NCI-H345 treated with DMSO at 0.1 percent for 48 hours (cell line): ENCODE measurements at regions not wholly inside any gene's neighbourhood (a gene's known extent, or its start where the extent isn't known, plus 50 kb on each side); places are given as distances from the start of the nearest gene placed in this dataset.
"Not testable (repeated sequence)": the region's sequence is repeated elsewhere in the genome, so short reads cannot be mapped to it uniquely, and the experiment has no call there.

Source experiments
- DNase-seq: peaks from one replicate; lab custom pipeline; 2025; ENCODE audit not compliant: unreplicated experiment; lab: John Stamatoyannopoulos, UW

DNA sequence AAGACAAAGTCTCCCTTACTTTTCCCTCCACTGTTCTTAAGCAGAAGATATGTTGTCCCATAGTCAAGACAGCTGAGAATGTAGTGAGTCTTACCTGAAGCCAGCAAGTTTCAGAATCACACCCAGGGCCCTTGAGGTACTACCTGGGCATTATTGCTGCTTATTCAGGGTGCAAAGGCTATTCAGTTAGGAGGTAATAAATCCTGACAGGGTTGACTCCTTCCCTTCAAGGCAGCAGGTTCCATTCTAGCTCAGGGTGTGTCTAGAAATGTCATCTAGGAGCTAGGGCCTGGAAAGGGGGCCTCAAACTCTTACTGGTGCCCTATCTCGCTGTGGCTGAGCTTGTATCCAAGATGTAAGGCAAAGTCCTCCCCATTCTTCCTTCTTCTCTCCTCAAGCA, 259.0 kb downstream of the FAT4 start:
- DNase-seq: no peak

DNA sequence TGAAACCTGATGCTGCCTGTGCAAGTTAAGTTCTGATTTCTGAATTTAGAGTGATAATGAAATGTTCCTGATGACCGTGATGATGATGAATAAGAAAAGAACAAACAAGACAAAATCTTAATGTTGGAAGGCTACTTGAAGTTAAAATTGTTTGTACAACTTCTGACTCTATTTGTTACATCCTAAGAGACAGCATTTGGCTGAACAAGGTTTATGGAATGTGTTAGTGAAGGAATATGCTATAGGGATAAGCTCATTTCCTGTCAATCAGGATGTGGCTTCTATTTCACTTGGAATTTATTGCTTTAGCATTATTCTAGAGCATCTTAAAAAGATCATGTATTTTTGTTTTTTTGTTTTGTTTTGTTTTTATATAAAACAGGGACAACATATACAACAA, 267.5 kb downstream of the FAT4 start:
- DNase-seq: no peak

DNA sequence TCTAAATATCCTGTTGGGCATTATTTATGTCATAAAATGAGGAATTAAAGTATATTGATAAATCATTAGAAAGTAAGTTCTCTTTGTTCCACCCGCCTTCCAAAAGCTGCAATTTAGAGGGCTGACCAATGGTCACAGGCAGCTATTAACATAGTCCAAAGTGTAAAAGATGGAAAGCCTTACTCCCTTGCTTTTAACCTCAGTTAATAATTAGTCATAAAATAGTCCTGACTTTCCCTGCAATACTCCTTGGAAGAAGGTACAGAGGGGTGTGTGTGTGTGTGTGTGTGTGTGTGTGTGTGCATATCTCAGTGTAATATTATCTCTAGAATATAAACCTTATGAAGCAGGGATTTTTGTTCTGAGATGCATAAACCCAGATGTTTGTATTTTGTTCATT, 275.4 kb downstream of the FAT4 start:
- DNase-seq: no peak

DNA sequence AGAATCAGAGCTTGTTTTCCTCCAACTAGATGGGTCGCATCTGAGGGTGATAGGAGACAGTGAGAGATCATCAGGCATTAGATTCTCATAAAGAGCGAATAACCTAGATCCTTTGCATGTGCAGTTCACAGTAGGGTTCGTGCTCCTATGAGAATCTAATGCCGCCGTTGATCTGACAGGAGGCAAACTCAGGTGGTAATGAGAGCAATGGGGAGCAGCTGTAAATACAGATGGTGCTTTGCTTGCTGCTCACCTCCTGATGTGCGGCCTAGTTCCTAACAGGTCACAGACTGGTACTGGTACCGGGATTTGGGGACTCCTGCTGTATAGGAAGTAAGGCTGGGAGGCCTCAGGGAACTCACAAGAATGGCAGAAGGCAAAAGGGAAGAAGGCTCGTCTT, 276.5 kb downstream of the FAT4 start:
- no peak for DNase-seq

DNA sequence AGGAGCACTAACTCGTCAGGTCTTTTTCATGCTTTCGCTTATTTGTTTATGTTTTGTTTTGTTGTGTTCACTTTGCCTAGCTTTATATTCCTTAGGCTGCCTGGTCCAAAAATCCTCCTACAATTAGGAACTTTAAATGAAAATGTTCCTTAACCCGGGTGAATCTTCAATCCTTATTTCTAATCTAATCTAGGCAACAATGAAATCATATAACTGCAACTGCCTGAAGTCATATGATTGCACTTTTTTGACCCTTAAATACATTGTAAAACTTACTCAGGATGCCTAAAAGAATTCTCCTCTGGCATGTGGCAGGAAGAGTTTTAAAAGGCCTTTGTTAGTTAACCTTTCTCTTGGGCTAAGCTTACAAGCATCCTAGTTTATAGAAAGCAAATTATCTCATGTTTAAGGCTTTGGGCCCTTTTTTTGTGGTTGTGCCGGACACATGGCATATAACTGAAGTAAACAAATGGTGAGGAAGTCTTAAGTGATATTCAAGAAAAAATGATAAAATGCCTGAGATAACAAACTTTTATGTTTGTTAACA, 279.4 kb downstream of the FAT4 start:
- DNase-seq: no peak

DNA sequence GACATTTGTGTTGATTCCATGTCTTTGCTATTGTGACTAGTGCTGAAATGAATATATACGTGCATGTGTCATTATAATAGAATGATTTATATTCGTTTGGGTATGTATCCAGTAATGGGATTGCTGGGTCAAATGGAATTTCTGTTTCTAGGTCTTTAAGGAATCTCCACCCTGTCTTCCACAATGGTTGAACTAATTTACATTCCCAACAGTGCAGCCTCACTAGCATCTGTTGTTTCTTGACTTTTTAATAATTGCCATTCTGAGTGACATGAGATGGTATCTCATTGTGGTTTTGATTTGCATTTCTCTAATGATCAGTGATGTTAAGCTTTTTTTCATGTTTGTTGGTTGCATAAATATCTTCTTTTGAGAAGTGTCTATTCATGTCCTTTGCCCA, 291.2 kb downstream of the FAT4 start:
- DNase-seq: not testable (repeated sequence)

DNA sequence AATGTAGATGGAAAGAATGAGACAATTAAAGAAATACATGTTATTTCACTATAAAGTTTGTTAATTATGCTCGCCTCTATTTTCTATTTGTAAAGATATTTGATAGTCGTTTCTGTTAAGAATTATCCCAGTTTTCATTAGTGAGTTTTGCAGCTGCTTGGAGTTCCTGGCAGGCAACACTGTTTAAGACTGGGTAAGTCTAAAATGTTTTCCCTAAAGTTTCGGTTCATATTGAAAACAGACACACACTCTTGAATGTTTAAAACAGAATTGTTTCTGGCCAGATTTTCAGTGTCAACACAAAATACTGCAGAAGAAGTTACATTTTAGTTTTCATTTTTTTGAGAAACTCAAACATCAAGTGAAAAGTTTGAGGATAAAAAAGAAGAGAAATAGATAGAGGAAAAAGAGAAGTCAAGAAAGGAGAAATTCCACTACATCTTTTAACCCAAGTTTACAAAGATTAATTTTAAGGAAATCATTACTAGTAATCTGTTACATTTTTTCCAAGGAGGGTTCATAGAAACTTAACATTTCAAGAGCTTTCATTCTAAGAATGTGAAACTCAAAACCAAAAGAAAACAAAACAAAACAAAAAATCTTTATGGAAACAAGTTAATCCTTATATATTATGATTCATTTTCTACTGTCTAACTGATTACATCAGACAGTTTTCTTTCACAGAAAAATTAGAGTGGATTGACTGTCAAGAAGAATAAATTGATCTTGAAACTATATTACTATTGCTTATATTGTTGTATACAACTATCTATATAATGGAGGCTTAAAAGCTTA, 305.5 kb downstream of the FAT4 start:
- no peak for DNase-seq

DNA sequence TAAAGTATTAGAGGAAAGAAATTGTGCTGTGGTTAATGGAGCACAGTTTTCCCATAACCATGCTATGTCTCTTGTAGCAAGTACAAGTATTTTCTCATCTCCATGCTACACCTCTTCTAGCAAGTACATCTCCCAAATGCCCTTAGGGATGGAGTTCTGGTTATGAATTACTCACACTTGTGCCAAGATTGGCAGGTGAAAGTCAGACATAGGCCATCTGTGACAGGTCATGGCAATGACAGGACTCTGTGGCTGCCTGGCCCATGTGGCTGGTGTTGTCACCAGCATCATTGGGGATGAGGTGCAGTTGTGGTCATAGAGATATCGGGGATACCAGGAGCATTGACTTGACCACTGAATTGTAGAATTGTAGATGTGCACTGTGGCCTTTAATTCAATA, 310.2 kb downstream of the FAT4 start:
- no peak for DNase-seq

DNA sequence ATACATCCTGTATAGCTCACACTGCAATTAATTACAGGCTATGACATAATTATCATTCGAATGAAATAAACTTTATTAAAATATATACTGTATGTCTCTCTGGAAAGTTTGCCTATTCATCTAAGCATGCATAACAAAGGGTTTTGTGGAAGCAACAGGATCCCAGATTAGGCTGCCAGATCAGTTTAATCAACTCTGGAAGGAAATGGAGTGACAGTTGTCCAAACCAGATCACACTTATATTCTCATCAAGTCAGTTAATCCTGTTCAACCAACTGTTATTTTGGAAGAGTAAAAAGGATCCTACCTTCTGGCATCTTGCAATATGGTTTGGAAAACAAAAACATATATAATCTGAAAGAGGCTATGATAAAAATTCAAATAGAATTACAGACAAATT, 312.2 kb downstream of the FAT4 start:
- DNase-seq: no peak

DNA sequence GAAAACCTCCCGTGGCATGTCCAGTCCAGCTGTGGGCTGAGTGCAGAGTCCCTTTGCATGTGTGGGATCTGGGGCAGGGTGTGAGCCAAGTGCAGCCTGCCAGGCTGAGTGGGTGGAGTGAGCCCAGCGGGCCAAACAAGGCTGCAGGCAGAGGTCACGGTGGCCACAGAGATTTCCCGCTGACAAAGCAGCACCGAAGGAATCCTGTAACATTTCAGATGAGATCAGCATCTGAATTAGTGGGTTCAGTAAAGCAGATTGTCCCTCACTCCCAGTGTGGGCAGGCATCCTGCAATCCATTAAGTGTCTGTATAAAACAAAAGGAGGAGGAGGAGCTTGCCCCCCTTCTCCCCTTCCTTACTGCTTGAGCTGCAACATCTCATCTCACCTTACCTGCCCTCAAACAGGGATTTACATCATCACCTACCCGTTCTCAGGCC, 324.4 kb downstream of the FAT4 start:
- DNase-seq: no peak

DNA sequence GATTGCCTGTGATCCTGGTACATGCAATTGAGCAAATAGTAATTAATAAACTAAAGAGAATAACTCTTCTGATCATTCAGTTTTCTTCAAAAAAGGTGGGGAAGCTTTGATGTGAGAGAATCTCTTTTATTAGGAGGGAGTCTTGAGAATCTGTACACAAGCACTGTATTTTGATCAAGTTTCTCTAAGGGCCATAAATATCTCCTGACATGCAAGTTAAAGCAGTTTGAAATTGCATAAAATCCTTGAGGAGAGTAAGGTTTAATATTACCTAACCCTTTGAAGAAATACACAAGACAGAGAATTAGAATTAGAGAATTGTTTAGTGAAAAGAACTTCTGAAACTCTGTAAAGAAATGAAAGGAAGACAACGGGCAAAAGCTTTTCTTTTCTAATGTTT, 326.9 kb downstream of the FAT4 start:
- DNase-seq: no peak

DNA sequence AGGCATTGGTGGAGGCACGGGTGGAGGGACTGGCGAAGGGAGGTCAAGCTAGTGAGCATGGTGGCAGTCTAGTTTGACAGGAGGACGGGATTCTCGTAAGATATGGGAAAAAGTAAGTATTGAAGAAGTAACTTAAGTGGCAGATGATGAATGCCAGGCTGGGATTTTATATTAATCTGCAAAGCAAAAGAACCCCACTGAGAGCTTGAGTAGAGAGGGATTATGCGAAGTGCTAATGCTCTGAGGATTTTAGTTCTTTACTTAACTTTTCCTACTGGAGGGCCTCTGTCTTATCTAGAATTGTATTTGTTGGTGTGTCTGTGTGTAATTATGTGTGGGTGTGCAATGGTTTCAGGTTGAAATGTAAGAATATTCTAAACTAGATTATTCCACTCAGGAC, 327.9 kb downstream of the FAT4 start:
- no peak for DNase-seq

DNA sequence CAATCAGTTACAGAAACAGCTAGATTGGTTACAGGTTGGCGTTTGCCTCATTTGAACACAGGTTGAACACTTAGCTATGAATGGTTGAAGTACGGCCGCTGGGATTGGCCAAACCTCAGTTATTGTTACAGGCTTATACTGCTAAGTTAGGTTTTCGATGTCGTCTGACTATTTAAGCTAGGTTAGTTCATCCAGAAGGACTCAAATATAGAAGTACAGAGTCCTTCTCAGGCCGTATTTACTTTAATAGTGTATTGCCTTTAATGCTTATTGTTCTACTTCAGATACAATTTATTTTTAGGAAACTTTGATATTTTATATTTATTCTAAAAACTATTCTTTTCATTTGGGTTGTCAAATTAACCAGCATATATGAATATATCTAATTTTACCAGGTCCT, 334.7 kb downstream of the FAT4 start:
- no peak for DNase-seq

DNA sequence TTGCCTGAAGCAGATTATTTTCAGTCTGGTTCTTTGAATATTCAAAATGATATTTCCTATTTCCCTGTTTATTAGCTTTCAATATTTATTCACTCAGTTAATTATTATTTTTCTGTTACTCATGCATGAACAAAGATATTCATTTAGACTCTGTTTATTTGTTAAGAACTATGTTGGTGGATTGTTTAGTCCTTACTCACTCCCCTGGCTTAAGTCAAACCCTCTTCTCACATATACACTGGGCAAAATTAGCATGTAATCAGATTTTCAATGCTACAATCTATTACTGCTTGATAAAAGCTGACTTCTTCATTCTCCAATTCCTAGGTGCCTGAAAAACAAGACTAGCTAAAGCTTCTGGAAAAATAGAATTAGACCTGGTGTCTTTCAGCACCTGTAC, 335.8 kb downstream of the FAT4 start:
- DNase-seq: no peak

DNA sequence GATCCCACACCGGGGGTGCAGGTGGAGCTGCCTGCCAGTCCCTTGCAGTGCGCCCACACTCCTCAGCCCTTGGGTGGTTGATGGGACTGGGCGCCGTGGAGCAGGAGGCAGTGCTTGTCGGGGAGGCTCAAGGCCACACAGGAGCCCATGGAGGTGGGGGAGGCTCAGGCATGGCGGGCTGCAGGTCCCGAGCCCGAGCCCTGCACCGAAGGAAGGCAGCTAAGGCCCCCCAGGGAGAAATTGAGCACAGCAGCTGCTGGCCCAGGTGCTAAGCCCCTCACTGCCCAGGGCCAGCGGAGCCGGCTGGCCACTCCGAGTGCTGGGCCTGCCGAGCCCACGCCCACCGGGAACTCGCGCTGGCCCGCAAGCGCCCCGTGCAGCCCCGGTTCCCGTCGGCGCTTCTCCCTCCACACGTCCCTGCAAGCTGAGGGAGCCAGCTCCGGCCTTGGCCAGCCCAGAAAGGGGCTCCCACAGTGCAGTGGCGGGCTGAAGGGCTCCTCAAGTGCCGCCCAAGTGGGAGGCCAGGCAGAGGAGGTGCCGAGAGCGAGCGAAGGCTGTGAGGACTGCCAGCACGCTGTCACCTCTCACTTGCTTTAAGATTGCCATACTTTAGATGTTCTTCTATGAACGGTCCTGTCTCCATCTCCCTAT, 337.1 kb downstream of the FAT4 start:
- DNase-seq: not testable (repeated sequence)

DNA sequence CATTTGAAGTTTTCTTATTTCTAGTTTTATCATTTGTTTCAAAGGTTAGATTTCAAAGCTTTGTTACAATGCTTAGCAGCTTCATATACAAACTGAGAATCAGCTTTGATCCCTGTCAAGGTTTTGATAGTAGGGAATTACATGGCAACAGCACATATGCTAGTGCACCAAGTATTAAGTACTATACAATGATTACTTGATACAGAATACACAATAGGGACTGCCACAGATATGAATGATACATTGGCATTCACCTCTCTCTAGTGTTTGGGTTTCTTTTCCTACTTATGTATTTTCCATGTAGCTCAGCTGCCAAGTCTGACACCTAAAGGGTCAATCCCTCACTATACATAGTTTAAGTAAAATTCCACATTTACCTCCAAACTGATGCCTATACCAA, 344.0 kb downstream of the FAT4 start:
- no peak for DNase-seq

DNA sequence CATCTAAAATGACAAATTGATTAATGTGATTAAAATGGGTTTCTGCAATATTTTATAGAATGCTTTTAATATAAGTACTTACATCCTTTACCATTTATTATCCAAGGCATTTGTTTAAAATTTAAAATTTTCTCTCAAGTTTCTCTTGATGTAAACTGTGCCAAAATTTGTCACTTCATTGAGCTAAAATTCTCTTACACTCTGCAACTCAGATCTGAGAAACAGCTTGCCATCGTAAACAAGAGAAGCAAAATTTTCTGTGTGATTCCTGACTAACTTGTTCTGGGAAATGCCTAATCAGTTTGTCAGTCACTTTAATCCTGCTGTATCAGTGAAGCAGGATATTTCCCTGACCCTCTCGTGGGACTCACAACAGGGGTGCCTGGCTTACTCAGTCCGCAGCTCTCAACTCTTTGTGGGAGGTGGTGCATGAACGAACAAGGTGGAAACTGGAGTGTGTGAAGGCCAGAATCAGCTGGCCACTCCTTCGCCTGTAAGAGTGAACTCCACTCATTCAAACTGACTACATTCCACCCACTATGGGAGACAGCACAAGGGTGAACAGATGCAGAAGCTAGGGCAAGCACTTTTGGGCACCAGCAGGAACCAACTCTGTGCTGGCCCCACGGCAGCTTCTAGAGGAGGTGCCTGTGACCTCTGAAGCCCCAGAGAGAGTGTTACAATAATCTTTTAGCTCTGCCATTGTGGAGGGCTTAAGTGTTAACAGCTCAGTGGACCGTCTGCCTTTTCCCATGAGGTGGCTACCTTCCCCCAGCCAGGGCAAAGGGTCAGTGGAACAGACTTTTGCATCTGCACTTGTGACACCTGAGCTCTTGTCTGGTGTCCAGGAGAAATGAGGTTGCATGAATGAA, 349.4 kb downstream of the FAT4 start:
- no peak for DNase-seq

DNA sequence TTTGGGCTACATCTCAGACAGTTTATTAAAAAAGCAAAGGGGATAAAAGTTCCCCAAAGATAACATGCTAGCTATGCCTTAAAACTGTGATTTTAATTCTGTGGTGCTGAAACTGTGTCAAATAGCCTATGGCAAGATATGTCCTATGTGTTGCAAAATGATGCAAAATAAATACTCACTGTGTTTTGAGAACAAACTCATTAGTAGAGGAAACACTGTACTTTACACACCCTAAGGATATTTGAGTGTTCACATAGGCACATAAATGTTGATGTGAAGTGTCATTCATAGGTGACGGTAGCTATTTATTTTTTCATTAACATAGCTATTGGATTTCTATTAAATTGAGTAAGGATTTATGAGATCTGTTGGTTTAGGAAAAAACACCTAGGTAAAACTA, 351.9 kb downstream of the FAT4 start:
- DNase-seq: no peak

DNA sequence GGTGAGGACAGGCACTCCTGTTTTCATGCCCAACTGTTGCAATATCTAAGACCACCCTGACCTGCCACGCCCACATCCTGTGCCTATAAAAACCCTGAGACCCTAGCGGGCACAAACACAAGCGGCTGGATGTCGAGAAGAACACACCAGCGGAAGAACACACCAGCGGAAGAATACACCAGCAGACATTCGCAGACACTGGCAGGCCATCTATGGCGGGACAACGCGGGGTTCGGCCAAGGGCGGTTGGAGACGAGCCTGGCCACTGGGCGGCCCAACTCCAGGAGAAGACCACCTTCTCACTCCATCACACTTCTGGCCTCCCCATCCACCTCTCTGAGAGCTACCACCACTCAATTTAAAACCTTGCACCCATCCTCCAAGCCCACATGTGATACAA, 361.4 kb downstream of the FAT4 start:
- no peak for DNase-seq

DNA sequence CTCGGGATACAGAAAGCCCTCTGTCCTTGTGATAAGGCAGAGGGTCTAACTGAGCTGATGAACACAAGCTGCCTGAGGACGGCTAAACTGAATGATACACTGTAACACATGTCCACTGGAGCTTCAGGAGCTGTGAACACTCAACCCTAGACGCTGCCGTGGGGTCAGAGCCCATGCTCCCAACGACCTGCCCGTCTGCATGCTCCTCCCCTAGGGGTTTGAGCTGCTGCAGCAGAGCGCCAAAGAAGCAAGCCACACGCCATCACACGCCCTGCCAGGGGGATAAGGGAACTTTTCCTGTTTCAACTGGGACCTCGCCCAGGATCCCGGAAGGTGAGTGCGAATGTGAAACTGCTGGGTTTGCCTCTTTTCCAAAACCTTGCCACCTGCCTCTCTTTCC, 361.8 kb downstream of the FAT4 start:
- no peak for DNase-seq

DNA sequence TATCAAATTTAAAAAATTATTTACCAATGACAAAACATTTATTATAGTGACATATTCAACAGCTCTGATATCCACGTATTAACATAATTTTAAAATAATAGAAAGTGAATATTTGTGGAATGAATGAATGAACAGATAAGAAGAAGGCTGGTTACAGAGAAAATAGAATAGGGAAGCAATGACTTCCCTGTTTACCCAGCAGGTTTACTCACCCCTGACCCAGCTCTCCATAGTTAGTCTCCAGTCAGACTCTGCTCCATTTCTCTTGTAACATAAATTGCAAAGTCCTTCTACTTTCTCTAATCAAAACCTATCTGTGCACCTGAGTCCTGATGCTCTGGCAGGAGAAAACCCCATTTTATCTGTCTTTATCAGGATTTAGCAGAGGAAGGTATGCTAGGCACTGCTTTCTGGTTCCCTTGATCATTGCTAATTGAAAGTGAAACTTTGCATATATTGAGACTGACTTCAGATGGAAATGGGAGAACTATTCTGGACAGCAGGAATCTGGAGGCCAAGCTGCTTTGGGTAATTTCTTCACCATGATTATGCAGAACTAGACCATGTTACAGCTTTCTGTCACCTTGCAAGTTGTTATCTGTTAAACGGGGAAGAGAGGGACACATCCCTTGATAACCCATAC, 363.0 kb downstream of the FAT4 start:
- no peak for DNase-seq
